HG03354 (cell line): ENCODE measurements at regions not wholly inside any gene's neighbourhood (a gene's known extent, or its start where the extent isn't known, plus 50 kb on each side); places are given as distances from the start of the nearest gene placed in this dataset.

Experiments used
- ATAC-seq: cut with Tn5 transposase; IDR thresholded peaks from one replicate; pipeline ENCODE4 v1.9.1; 2021; ENCODE audit warnings: mild to moderate bottlenecking; ENCODE audit not compliant: unreplicated experiment, poor library complexity, severe bottlenecking

DNA sequence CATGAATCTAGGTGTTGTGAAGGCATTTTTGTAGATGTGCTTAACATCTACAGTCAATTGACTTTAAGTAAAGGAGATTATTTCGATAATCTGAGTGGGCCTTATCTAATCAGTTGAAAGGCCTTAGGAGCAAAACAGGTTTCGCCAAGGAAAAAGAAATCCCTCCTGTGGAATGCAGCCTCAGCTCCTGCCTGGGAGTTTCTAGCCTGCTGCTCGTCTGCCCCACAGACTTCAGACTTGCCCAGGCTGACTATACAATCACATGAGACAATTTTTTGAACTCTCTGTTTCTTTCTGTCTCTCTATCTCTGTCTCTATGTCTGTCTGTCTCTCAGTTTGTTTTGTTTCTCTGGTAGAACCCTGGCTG is 312.5 kb downstream of the OLFM4 start:
- ATAC-seq = no peak

DNA sequence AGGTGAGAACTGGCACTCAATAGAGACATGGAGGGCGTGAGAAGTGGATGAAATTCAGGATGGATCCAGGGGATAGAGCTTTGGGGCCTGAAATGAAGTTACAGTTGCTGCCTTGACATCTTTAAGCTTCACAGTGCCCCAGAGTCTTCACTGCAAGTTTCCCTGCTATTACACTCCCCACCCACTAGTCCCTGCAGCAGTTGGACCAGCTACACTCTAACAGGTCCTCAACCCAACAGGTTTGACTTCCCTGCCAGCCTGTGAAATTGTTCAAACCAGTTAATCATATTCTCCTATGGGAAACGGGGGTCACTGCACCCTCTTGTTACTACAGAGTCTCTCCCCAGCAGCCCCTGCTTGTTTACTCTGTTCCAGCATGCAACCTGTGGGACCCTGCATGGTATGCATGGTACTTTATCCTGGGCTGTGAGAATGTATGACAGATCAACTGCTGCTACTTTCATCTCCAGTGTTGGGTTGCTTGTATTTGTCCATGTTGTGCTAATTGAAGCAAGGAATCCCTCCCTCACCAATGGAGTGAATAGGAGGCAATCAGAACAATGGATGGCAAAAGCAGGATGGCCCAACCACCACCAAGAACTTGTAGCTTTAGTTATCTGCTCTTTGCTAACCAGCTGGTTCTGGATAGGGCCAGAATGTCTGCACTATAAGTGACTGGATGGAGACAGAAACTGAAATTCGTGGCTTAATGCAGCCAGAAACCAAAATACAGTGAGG is 314.2 kb downstream of the OLFM4 start:
- ATAC-seq = no peak

DNA sequence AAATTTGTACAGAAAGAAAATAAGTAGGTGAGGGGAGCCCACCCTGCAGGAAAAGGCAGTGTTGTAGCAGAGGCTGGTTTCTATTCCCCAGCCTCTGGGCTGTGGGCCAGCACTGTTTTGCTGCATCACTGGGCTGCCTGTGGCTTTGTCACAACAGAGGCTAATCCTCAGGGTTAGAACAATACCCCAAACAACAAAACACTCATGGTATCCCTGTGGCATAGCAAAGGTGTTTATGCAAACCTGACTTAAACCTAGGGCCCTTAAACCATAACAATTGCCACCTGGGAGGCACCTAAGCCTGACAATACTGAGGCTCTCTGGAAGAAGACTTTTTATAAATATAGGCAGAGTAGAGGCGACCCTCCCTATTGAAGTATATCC is 314.7 kb downstream of the OLFM4 start:
- no peak for ATAC-seq

DNA sequence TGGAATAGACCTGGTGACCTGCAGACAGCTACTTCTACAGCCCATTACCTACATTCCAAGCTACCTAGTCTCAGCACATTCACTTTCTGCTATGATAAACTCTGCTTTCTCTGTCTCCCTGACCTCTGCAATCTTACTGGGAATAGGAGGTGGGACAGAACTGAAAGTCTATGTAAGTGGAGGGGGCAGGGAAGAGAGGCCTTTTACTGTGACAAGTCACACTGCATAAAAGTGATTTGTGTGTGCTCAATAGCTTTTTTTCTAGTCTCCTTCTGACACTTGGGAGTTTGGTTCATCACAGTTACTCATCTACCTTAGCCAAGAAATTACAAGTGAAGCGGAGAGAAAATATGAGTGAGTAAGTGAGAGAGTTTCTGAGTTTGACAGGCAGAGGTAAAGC is 322.4 kb downstream of the OLFM4 start:
- no peak for ATAC-seq

DNA sequence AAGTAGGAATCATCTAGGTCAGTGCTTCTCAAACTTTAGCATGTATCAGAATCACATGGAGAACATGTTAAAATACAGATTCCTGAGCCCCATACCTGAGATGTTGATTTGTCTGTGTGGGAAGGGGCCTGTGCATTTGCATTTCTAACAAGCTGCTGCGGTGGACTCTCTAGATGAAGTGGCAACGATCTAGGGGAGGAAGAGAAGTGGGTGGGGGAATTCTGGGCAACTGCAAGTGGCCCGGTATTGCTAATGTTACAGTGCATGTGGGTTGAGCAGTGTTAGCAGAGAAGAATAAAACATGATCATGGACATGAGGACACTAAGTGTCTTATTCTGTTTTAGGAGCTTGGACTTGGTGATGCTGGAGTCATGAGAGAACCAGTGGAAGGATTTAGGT is 329.0 kb downstream of the OLFM4 start:
- ATAC-seq = no peak

DNA sequence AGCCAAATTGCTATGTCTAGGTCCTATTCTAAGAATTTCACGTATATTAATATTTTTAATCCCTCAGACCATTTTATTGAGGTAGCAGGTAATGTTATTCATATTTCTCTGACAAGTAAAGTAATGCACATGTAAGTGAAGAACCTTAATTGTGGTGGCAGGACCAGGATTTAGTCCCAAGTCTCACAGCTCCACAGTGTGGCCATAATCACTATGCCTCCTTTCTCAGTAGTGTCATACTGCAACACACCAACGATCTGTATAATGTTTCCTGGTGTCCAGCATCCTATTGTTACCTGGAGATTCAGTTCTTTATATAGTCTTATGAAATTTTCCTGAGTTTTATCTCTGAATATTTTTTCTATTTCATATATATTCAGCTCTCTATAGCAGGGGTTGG is 340.3 kb downstream of the OLFM4 start:
- no peak for ATAC-seq

DNA sequence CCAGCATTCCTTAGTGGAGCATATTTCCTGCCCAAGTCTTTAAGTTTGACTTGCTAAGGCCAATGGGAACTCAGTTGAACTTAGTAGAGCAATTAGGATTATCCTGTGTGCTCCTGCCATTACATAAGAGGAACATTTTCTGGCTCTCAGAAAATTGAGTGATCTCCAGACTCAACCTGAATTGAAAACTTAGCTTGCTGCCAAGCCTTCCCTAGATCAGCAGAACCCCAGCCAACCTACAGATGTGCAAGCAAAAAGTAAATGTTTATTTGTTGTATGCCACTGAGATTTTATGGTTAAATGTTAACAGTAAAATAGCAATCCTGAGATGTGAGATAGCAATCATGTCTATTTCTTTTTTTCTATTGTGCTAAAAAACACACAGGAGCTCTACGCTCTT is 350.9 kb downstream of the OLFM4 start:
- no peak for ATAC-seq

DNA sequence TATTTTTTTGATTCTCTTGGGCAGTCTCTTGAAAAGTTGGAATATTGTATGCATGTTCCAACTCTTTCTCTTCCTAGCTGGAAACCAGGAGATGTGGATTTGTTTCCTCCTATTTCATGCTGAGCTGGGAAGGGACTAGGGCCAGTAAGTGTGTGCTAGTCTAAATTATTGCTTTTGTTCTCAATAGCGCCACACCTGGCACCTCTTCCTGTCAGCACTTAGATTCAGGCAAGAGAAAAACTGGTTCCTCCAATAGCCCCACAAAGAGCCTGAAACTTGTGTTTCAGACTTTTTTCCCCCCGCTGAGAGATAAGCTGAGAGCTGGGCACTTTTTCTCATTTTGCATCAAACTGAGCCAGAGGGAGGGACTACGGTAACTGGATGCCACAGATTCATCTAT is 353.4 kb downstream of the OLFM4 start:
- ATAC-seq = no peak

DNA sequence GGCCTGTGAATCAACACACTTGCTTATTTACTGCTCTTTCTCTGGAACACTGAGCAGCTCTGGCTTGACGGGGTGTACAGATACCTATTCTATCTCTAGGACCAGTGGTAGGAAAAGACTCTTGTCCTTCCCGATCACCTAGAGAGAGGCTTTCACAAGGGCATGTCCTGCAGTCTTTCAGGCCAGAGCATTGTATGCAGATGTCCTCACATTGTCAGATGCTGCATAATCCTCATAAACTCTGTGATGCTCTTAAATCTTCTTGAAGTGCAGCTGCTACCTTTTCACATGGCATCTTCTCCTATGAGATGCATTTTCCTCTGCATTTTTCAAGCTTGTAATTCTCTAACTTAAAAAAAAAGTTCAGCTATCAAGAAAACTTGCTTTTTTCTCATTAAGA is 369.4 kb downstream of the OLFM4 start:
- ATAC-seq = no peak

DNA sequence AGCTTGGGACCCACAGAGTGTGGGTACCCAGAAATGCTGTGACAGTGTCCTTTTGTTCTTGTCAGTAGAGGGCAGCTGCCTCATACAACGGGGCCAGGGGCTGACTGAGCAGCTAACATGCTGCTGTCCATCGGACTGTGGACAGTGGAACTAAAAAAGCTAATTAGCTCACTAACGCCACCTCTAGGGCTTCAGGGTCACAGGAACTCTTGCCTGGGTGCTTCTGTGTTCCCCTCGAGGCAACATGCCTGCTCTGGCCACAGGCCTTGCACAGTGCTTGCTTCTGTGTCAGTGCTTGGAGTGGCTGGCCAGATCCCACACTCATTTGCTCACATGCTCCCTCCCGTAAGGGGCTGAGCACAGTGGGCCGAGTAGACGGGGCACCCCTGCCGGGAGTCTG is 377.0 kb downstream of the OLFM4 start:
- no peak for ATAC-seq

DNA sequence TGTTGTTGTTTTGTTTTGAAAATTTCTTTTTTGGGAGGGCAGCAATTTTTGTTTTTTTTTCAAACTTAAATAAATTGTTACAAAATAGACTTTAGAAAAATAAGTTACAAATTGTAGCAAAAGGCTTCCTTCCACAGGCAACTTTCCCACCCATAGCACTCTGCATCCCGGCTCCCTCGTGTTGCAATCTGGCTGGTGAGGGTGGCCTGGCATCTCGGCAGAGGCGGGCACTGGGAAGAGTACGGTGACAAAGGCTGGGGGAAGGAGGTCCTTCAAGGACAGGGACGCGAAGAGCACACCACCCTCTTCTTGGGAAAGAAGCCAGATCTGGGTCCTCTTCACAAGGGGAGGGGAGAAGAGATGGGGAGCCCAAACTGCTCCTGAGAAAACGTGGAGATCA is 379.7 kb downstream of the OLFM4 start:
- no peak for ATAC-seq

DNA sequence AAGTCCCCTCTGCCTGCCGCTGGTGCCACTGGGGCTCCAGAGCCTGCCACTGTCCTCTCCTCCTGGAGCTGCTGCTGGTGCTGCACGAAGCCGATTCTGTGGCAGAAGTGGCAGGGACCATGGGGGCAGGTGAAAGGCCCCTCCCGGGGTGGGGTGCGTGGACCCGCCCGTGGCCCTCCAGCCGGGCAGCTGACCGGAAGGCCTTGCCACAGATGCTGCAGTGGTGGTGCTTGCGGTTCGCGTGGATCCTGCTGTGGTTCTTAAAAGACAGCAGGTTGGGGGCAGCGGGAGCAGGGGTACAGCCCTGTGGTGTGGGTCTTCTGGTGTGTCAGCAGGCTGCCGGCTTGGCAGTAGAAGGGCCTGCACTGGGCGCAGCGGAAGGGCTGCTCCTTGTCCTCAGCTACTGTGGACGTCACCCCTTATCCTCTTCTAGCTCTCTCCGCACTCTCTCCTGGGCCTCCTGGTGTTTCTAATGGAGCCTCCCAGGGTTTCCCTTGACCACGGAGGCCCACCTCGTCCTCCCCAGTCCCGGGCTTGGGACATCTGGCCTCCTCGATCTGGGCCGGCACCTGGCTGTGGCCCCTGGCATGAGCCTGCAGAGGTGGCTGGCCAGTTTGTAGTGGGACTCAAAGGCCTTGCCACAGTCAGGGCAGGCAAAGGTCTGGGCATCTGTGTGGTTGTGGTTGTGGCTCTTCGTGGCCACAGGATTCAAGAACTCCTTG is 380.4 kb downstream of the OLFM4 start:
- ATAC-seq = no peak

DNA sequence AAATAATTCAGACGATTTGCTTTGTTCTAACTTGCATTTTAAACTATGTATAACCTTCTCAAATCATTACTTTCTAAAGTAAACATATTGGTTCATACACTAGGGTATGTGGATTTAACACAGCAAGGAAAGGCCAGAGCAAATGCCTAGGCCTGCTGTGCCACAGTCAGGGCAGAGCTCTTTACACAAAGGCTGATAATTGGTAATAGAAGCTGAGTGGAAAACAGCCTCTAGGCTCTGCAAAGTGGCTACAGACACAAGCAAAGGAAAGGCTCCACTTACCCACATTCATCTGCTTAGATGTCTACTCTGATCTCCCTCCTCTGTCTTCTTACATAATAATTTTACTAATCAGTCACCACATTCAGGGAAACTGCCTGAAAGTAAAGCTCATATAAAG is 382.9 kb downstream of the OLFM4 start:
- ATAC-seq = no peak

DNA sequence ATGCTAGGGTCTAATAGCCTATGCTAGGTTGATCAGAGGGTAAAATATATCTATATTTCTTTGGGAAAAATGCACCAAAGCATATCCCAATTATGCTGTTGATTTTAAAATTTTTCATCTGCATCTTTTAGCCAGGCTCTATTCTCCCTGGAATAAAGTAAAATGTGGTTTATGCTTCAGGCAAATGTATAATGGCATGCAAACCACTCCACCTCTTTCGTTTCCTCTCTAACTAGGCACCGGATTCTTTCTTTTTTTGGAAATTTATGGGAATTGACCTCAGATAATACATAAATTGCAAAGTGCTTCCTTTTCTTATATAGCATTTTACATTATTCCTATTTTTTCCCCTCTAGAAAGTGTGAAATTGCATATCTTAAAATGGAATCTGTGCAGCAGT is 386.5 kb downstream of the OLFM4 start:
- ATAC-seq = no peak

DNA sequence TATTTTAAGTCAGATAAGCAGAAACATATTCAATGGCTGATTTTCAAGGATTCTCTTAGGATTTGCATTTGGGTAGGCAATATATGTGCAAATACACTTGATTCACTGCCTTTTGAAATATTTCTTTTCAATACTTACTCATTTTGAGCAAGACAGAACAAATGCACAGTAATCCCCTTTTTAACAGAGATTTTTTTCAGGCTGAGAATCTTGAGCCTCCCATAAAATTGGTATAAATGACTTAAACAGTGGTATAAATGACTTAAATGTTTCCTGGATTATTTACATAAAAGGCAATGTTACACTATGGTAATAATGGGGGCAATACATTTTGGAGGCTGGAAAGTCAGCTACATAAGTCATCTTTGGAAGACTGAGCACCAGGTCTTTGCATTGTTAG is 389.0 kb downstream of the OLFM4 start:
- no peak for ATAC-seq

DNA sequence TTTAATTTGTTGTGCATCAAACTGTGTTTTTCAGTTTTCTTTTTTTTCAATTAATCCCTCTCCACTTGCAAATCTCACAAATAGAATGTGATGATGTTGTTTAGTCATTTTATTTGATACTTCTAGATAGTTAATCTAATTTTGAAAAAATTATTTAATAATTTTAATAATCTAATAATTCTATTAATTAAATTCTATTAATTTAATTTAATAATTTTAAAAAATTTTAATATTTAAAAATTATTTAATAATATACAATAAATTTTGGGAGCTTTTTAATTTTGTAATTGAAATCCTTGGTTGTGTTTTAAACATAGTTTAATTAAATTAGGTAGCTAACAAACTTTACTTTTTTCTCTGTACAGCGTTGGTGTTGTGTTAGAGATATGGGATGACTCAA is 393.8 kb downstream of the OLFM4 start:
- ATAC-seq = no peak

DNA sequence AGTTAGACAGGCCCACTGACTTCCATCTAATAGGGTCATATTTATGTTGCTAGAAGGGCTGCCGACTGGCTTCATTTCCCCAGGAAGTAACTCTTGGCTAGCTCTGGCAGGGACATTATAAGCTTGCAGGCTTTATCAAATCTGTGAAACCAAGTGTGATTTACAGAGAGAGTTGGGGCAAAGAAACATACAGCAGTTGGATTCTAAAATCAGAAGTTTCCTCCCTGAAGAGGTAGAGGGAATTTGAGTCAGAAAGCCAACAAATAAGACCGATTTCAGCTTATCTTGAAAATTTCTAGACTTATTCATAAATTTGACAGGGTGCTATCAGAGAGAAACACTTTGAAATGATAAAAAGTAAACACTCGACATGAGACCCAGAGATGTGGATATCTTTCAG is 407.8 kb downstream of the OLFM4 start:
- ATAC-seq = no peak

DNA sequence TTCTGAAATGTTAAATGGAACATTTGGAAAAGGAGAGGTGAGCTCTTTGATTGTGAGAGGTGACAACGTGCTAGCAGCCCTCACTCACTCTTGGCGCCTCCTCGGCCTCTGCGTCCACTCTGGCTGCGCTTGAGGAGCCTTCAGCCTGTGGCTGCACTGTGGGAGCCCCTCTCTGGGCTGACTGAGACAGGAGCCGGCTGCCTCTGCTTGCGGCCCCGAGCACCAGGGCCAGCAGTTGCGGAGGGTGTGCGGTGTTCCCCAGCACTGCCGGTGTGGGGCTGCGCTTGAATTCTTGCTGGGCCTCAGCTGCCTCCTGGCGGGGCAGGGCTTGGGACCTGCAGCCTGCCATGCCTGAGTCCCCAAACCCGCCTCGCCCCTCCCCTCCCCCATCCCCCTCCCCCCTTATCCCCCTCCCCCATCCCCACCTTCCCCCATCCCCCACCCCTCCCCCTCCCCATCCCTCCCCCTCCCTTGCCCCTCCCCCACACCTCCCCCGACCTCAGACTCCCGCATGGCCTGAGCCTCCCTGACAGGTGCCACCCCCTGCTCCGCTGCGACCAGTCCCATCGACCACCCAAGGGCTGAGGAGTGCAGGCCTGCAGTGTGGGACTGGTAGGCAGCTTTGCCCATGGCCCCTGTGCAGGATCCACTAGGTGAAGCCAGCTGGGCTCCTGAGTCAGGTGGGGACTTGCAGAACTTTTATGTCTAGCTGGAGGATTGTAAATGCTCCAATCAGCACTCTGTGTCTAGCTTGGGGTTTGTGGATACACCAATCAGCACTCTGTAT is 411.0 kb downstream of the OLFM4 start:
- no peak for ATAC-seq

DNA sequence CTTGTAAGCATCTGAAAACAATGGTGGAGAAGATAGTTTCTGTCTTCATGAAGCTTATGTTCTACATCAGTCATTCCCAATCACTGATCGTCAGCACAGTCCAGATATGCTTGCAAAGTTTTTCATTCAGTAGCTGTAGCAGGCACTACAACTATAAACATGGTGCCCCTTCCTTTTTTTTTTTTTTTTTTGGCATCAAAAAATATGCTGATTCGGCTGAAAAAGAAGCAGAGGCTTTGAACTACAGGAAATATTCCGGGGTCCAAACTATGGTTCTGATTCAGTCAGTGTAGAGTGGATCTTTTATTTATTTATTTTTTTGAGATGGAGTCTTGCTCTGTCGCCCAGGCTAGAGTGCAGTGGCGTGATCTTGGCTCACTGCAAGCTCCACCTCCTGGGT is 414.4 kb downstream of the OLFM4 start:
- ATAC-seq = no peak

DNA sequence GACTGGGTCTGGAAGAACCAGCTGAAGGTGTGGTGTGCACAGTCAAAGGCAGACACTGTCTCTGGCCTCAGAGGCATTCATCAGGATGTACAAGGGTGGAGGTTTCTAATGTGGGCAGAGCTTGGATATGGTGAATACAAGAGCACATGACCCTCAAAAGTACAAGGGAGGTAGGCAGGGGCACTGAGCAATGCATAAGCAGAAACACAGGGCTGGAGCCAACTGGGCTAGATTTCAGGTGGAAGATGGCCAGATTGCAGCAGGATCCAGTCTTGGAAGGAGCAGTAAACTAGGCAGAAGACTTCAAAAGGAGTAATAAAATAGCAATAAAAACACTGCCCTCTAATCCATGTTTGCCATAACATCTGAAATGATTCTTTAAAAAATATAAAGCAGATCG is 417.1 kb downstream of the OLFM4 start:
- ATAC-seq = no peak

DNA sequence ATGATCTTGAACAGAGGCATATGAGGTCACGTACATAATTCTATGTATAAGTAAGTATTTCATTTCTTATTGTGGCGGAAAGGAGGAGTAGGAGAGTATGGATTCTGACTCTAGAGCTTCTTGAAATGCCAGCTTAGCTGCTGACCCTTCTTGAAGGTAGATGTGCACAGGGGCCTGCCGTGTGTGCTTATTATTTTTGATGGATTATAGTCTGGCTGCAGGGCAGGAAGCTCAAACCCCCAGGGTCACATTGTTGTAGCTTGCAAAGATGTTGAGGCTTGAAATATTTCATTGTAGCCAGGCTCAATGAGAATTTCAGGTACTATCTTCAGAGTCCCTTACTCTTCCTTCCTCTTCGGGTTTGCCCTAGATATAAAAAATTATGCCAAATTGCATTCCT is 418.8 kb downstream of the OLFM4 start:
- no peak for ATAC-seq
